ENCODE measurements at regions not wholly inside any gene's neighbourhood (a gene's known extent, or its start where the extent isn't known, plus 50 kb on each side); places are given as distances from the start of the nearest gene placed in this dataset.

DNA sequence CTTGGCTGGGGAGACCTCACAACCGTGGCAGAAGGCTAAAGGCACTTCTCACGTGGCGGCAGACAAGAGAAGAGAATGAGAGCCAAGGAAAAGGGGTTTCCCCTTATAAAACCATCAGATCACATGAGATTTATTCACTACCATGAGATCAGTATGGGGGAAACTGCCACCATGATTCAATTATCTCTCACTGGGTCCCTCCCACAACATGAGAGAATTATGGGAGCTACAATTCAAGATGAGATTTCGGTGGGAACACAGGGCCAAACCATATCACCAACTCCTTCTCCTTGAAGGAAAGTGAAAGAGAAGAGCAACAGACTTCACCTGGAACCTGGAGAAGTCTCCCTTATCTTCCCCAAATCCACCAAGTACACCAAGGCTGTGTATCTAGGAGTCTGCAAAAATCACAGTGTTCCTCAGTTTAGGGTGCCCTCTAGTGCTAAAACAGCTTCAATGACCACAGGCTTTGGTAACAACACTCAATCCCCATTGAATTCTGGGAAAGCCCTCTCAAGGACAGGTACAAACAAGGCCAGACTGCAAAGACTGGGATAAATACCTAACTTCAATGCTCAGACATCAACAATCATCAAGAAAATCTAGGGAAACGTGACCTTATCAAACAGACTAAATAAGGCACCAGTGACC, 148.8 kb upstream of the SRD5A2 start:
- peak; percentile 10 for DNase-seq (ENCODE audit: extremely low read depth, low read depth)
- TF ChIP-seq, protein P1, sequence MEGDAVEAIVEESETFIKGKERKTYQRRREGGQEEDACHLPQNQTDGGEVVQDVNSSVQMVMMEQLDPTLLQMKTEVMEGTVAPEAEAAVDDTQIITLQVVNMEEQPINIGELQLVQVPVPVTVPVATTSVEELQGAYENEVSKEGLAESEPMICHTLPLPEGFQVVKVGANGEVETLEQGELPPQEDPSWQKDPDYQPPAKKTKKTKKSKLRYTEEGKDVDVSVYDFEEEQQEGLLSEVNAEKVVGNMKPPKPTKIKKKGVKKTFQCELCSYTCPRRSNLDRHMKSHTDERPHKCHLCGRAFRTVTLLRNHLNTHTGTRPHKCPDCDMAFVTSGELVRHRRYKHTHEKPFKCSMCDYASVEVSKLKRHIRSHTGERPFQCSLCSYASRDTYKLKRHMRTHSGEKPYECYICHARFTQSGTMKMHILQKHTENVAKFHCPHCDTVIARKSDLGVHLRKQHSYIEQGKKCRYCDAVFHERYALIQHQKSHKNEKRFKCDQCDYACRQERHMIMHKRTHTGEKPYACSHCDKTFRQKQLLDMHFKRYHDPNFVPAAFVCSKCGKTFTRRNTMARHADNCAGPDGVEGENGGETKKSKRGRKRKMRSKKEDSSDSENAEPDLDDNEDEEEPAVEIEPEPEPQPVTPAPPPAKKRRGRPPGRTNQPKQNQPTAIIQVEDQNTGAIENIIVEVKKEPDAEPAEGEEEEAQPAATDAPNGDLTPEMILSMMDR (IDR thresholded peaks at IDR 0.05; ENCODE audit: low read depth, low read length): peak; percentile 61

DNA sequence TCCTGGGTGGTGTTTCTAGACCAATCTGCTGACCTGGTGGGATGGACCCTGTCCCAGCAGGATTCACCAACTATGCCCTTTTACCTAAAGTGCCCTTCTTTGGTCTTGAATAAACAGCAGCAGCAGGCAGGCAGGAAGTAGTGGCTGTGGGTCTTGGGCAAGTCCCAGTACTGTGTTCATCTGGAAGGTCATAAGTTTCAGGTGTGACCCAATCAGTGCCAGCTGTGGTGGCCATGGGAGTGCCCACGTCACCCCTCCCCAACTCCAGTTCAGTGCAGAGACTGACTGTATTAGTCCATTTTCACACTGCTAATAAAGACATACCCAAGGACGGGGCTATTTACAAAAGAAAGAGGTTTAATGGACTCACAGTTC, 148.3 kb upstream of the SRD5A2 start:
- DNase-seq (ENCODE audit: extremely low read depth, low read depth): no peak
- TF ChIP-seq, protein P1 (IDR thresholded peaks at IDR 0.05; ENCODE audit: low read depth, low read length): no peak

DNA sequence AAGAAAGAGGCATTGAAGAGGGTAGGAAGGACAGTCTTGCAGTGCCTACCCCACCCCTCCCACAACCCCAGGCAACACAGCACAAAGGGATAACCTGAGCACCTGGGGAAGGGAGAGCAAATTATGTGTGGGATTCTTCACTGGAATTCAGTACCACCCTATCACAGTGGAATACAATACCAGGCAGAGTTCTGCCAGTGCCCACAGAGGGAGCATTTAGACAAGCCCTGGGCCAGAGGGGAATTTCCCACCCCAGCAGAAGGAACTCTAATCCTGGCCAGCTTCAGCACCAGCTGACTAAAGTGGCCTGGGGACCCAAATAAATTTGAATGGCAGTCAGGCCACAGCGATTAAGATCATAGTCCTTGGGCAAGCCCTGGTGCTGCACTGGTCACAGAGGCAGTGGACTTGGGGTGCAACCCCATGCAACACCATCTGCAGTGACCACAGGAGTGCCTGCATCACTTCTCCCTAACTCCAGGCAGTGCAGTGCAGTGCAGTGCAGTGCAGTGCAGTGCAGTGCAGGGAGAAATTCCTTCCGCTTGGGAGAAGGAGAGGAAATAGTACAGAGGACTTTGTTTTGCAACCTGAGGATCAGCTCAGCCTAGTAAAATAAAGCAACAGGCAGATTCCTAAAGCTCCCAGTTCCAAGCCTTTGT, 147.8 kb upstream of the SRD5A2 start:
- no peak for DNase-seq (ENCODE audit: extremely low read depth, low read depth)
- TF ChIP-seq, protein P1 (IDR thresholded peaks at IDR 0.05; ENCODE audit: low read depth, low read length): no peak

DNA sequence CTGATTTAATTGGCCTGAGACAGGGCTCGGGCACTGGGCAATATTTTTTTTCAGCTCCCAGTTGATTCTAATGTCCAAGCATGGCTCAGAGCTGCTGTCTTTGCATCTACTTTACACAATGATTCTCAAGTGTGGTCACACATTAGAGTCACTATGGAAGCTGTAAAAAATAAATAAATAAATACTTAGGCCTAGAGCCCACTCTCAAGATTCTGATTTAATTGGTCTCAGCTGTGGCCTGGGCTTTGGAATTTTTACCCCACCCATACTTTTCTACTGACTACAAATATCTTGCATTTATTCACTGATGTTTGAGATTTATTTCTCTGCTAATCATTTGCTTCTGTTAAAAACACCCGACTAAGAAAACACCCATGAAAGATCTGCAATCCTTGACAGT, 145.7 kb upstream of the SRD5A2 start:
- no peak for DNase-seq (ENCODE audit: extremely low read depth, low read depth)
- TF ChIP-seq, protein P1 (IDR thresholded peaks at IDR 0.05; ENCODE audit: low read depth, low read length): no peak

DNA sequence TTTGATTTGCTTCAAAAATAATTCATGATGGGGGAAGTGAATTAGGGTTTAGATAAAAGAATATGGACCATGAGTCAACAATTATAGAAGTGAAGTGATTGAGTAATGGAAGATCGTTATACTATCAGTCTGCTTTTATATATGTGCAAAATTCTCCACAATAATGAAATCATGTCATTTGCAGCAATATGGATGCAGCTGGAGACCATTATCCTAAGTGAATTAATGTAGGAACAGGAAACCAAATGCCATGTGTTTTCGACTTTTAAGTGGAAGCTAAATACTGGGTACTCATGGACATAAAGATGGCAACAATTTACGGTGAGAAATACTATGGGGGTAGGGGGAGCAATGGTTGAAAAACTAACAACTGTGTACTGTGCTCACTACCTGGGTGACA, 144.7 kb upstream of the SRD5A2 start:
- TF ChIP-seq, protein P1 (IDR thresholded peaks at IDR 0.05; ENCODE audit: low read depth, low read length): no peak
- no peak for DNase-seq (ENCODE audit: extremely low read depth, low read depth)

DNA sequence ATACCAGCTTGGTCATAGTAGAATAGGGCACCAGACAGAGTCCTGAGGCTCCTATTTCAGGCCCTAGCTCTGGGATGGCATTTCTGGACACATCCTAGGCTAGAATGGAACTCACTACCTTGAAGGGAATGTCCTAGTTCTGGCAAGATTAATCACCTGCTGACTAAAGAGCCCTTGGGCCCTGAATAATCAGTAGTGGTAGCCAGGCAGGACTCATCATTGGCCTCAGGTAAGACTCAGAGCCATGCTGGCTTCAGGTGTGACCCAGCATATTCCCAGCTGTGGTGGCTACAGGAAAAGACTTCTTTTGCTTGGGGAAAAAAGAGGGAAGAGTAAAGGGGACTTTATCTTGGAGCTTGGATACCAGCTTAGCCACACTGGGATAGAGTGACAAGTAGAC, 131.0 kb upstream of the SRD5A2 start:
- DNase-seq (ENCODE audit: extremely low read depth, low read depth): no peak
- TF ChIP-seq, protein P1 (IDR thresholded peaks at IDR 0.05; ENCODE audit: low read depth, low read length): no peak

DNA sequence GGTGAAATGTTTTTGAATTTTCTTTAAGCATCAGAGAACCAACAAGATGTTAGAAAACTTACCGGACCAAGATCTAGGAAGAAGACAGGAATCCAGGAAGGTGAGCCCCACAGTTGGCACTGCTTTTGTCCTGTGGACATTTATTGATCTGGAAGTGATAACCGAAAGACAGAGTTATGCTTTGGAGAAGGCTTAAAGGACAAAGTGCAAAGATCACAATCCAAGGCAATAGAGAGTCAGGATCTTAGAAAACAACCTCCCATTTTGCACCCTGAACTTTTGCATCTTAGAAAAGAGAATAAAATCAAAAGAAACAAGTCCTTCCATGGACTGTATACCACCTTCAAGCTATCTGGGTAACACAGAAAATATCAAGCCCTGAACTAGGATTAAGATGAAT, 129.4 kb upstream of the SRD5A2 start:
- TF ChIP-seq, protein P1 (IDR thresholded peaks at IDR 0.05; ENCODE audit: low read depth, low read length): no peak
- DNase-seq (ENCODE audit: extremely low read depth, low read depth): no peak

Data from AG09319 (cell line).